ENCODE measurements at regions not wholly inside any gene's neighbourhood (a gene's known extent, or its start where the extent isn't known, plus 50 kb on each side); places are given as distances from the start of the nearest gene placed in this dataset.

DNA sequence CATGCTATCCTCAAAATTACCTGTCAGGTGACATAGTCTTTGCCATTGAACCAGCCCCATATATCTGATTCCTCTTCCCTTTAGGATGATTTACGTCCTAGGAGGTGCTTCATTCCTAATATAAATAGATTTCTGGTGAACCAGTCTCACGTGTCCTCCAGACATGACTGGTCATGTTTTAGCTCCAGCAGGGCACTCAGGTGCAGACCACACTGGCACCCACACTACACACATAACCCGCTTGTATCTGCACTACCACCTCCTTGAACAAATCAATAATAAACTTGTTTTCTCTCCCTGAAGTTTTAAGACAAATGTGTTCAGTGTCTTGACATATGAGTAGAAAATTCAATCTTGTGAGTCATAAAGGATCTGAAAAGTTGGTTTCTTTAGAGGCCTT is 155.5 kb downstream of the GOLIM4 start:
- no peak overlapping the region for H3K4me2 ChIP-seq (ENCODE audit: insufficient read depth, low read length)

DNA sequence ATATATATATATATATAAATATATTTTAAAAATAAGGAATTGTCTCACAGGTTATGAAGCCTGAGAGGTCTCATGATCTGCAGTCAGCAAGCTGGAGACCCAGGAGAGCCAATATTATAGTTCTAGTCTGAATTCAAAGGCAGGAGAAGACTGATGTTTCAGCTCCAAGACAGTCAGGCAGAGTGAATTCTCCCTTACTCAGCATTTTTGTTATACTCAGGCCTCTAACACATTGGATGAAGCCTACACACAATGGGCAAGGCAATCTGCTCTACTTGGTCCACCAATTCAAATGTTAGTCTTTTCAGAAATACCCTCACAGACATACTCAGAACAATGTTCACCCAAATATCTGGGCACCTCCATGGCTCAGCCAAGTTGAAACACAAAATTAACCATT is 157.2 kb downstream of the GOLIM4 start:
- Histone ChIP-seq H3K27me3 (ENCODE audit: insufficient read depth, low read length) (no peaks in the 10 kb centered on the region), H3K27ac (ENCODE audit: low read depth, low read length) (no peak overlapping the region), H3K4me2 (ENCODE audit: insufficient read depth, low read length) (no peak overlapping the region), H4K20me1 (ENCODE audit: insufficient read depth, low read length) (no peaks in the 10 kb centered on the region), H3K36me3 (ENCODE audit: insufficient read depth, low read length) (no peaks in the 10 kb centered on the region), H3K9me3 (ENCODE audit: low read depth, low read length) (no peaks in the 10 kb centered on the region), H3K4me1 (ENCODE audit: insufficient read depth, low read length) (peaks cover 12% of the 10 kb centered on the region), H2AFZ (ENCODE audit: low read length) (no peak overlapping the region), H3K4me3 (ENCODE audit: insufficient read depth, low read length) (no peak overlapping the region), H3K79me2 (ENCODE audit: insufficient read depth, low read length) (no peaks in the 10 kb centered on the region)
- no peak for DNase-seq (ENCODE audit: insufficient read length, low spot score, missing footprints)
- TF ChIP-seq, protein P1, sequence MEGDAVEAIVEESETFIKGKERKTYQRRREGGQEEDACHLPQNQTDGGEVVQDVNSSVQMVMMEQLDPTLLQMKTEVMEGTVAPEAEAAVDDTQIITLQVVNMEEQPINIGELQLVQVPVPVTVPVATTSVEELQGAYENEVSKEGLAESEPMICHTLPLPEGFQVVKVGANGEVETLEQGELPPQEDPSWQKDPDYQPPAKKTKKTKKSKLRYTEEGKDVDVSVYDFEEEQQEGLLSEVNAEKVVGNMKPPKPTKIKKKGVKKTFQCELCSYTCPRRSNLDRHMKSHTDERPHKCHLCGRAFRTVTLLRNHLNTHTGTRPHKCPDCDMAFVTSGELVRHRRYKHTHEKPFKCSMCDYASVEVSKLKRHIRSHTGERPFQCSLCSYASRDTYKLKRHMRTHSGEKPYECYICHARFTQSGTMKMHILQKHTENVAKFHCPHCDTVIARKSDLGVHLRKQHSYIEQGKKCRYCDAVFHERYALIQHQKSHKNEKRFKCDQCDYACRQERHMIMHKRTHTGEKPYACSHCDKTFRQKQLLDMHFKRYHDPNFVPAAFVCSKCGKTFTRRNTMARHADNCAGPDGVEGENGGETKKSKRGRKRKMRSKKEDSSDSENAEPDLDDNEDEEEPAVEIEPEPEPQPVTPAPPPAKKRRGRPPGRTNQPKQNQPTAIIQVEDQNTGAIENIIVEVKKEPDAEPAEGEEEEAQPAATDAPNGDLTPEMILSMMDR (IDR thresholded peaks at IDR 0.05; ENCODE audit: extremely low read depth, low read depth, low read length) = no peak

More for the DNA sequence above, 155.5 kb downstream of the GOLIM4 start:
- no peak overlapping the region for H3K27ac ChIP-seq (ENCODE audit: low read depth, low read length)
- no peak for DNase-seq (ENCODE audit: insufficient read length, low spot score, missing footprints)
- H3K36me3 ChIP-seq (ENCODE audit: insufficient read depth, low read length) = no peaks in the 10 kb centered on the region
- no peaks in the 10 kb centered on the region for H3K79me2 ChIP-seq (ENCODE audit: insufficient read depth, low read length)
- H3K4me3 ChIP-seq (ENCODE audit: insufficient read depth, low read length) = no peak overlapping the region
- no peaks in the 10 kb centered on the region for H3K27me3 ChIP-seq (ENCODE audit: insufficient read depth, low read length)
- H3K9me3 ChIP-seq (ENCODE audit: low read depth, low read length) = no peaks in the 10 kb centered on the region
- peak overlapping the region; percentile 44 for H2AFZ ChIP-seq (ENCODE audit: low read length)
- TF ChIP-seq, protein P1 (IDR thresholded peaks at IDR 0.05; ENCODE audit: extremely low read depth, low read depth, low read length) = no peak
- H4K20me1 ChIP-seq (ENCODE audit: insufficient read depth, low read length) = no peaks in the 10 kb centered on the region
- H3K4me1 ChIP-seq (ENCODE audit: insufficient read depth, low read length) = peaks cover 12% of the 10 kb centered on the region

DNA sequence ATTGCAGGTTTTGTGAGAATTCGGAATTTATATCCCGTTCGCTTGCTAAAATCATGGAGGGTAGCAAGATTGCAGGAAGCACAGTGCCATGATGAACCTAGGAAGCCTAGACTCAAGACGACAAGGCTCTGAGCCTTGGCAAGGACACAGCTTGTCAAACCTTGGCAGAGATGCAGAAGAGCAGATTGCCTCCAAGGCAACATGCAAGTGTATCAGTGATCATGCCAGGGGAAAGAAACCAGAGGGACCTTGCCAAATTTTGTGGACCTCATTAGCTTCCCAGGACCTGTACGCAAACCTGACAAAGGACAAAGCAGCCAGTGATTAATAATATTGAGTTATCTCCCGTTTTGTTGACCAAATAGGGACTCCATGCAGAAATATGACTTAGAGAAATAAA is 159.7 kb downstream of the GOLIM4 start:
- peak overlapping the region; percentile 30 for H2AFZ ChIP-seq (ENCODE audit: low read length)

DNA sequence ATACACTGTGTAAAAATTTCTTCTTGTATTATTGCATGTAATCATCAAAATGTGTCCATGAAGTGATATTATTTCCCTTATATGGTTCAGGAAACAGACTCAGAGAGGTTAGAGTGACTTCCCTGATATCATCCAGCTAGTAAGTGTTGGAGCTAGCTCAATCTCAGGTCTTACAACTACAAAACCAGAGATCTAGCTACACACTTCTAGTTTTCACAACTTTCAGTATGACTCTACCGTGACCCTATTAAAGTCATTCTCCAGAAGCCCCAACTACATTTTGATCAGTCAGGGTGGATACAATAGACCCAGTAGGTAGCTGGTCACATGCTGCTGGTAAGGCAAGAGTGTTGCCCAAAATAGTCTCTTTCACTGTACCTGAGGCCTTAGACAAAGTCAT is 165.3 kb downstream of the GOLIM4 start:
- no peaks in the 10 kb centered on the region for H3K9me3 ChIP-seq (ENCODE audit: low read depth, low read length)
- TF ChIP-seq, protein P1 (IDR thresholded peaks at IDR 0.05; ENCODE audit: extremely low read depth, low read depth, low read length) = no peak
- no peak overlapping the region for H3K4me2 ChIP-seq (ENCODE audit: insufficient read depth, low read length)
- H4K20me1 ChIP-seq (ENCODE audit: insufficient read depth, low read length) = no peaks in the 10 kb centered on the region
- no peak for DNase-seq (ENCODE audit: insufficient read length, low spot score, missing footprints)
- no peaks in the 10 kb centered on the region for H3K36me3 ChIP-seq (ENCODE audit: insufficient read depth, low read length)
- H3K4me3 ChIP-seq (ENCODE audit: insufficient read depth, low read length) = no peak overlapping the region
- H2AFZ ChIP-seq (ENCODE audit: low read length) = no peak overlapping the region
- no peaks in the 10 kb centered on the region for H3K27me3 ChIP-seq (ENCODE audit: insufficient read depth, low read length)
- H3K4me1 ChIP-seq (ENCODE audit: insufficient read depth, low read length) = no peaks in the 10 kb centered on the region
- no peaks in the 10 kb centered on the region for H3K79me2 ChIP-seq (ENCODE audit: insufficient read depth, low read length)
- H3K27ac ChIP-seq (ENCODE audit: low read depth, low read length) = no peak overlapping the region

More for the DNA sequence above, 159.7 kb downstream of the GOLIM4 start:
- Histone ChIP-seq H3K4me3 (ENCODE audit: insufficient read depth, low read length) (no peak overlapping the region), H3K9me3 (ENCODE audit: low read depth, low read length) (no peaks in the 10 kb centered on the region), H3K4me2 (ENCODE audit: insufficient read depth, low read length) (no peak overlapping the region), H3K27ac (ENCODE audit: low read depth, low read length) (no peak overlapping the region), H3K4me1 (ENCODE audit: insufficient read depth, low read length) (peaks cover 5% of the 10 kb centered on the region), H3K36me3 (ENCODE audit: insufficient read depth, low read length) (no peaks in the 10 kb centered on the region), H3K27me3 (ENCODE audit: insufficient read depth, low read length) (no peaks in the 10 kb centered on the region), H4K20me1 (ENCODE audit: insufficient read depth, low read length) (no peaks in the 10 kb centered on the region), H3K79me2 (ENCODE audit: insufficient read depth, low read length) (no peaks in the 10 kb centered on the region)
- TF ChIP-seq, protein P1 (IDR thresholded peaks at IDR 0.05; ENCODE audit: extremely low read depth, low read depth, low read length) = no peak
- DNase-seq (ENCODE audit: insufficient read length, low spot score, missing footprints) = no peak

Measured in osteoblast (primary cell).